Lung (tissue), 11 donors: ENCODE measurements at regions not wholly inside any gene's neighbourhood (a gene's known extent, or its start where the extent isn't known, plus 50 kb on each side); places are given as distances from the start of the nearest gene placed in this dataset.

Experiments
- ATAC-seq: fragments of 200-7000 bp; cut with Tn5 transposase; one replicate; pipeline ENCODE4 v1.9.1; 2020; ENCODE audit warnings: moderate number of reproducible peaks; ENCODE audit not compliant: insufficient read depth, low FRiP score
- DNase-seq, 3 donors: peaks; one replicate each; pipeline ENCODE4 v3.0.0-alpha.2; 2013 to 2017
- H3K27ac ChIP-seq, 2 donors: one replicate each; pipeline ENCODE4 v1.5.1; 2013; ENCODE audit warnings: mild to moderate bottlenecking in 2 of 2, moderate library complexity in 2 of 2, control low read depth in 1 of 2, inconsistent platforms in 1 of 2, low read depth in 1 of 2, low read length in 1 of 2
- H3K27me3 ChIP-seq, 3 donors: one replicate each; pipeline ENCODE4 v1.5.1; 2013; ENCODE audit warnings: low read length in 2 of 3; ENCODE audit not compliant: control insufficient read depth in 3 of 3, insufficient read depth in 3 of 3
- H3K36me3 ChIP-seq, 4 donors: one replicate each; pipeline ENCODE4 v1.5.1; 2013; ENCODE audit warnings: low read length in 4 of 4, mild to moderate bottlenecking in 1 of 4, moderate library complexity in 1 of 4; ENCODE audit not compliant: control insufficient read depth in 4 of 4, insufficient read depth in 4 of 4
- H3K4me1 ChIP-seq, 5 donors: one replicate each; pipeline ENCODE4 v1.5.1; 2013; ENCODE audit warnings: low read length in 5 of 5, mild to moderate bottlenecking in 2 of 5, moderate library complexity in 1 of 5; ENCODE audit not compliant: control insufficient read depth in 5 of 5, insufficient read depth in 5 of 5
- H3K4me3 ChIP-seq: one replicate; pipeline ENCODE4 v1.5.1; 2013; ENCODE audit warnings: mild to moderate bottlenecking, control low read depth, moderate library complexity
- H3K9ac ChIP-seq, 2 donors: one replicate each; pipeline ENCODE4 v1.5.1; 2013; ENCODE audit warnings: low read length in 2 of 2, control low read depth in 1 of 2; ENCODE audit not compliant: insufficient read depth in 1 of 2
- H3K9me3 ChIP-seq, 4 donors: one replicate each; pipeline ENCODE4 v1.5.1; 2013; ENCODE audit warnings: low read length in 3 of 4, mild to moderate bottlenecking in 1 of 4, moderate library complexity in 1 of 4; ENCODE audit not compliant: control insufficient read depth in 4 of 4, insufficient read depth in 3 of 4
- CTCF ChIP-seq: IDR thresholded peaks from 2 replicates; pipeline ENCODE4 v1.5.1; 2012; ENCODE audit warnings: mild to moderate bottlenecking; ENCODE audit errors: control extremely low read depth, extremely low read depth
- WGBS, 2 donors: extraction: QIAGEN DNeasy Blood & Tissue Kit; methylation state at CpG; one replicate each; pipeline ENCODE4 v1.1.7; 2013; 5-methylcytosine and 5-hydroxymethylcytosine counted together
- donor health status: control.
- donor health status: control.
- donor health status: Bipolar disorder and iron deficiency.
- donor health status: healthy.
- donor health status: DM: yes; HTN: yes; CAD: no.

- TF ChIP-seq CTCF: no peak
- 65 to 74% methylated on average over 11 of the region's 11 CpGs for WGBS, 2 donors
- no peaks in the 10 kb centered on the region for H3K9me3 ChIP-seq
- DNase-seq (no peak), ATAC-seq (no peak)
- H3K27me3 ChIP-seq: peaks cover 0 to 3% (median 0%) of the 10 kb centered on the region in 3 donors
- H3K4me1 ChIP-seq: no peaks in the 10 kb centered on the region
- no peak overlapping the region for H3K9ac ChIP-seq
- H3K4me3 ChIP-seq: no peak overlapping the region
- no peak overlapping the region for H3K27ac ChIP-seq
- H3K36me3 ChIP-seq: no peaks in the 10 kb centered on the region
These were observed 85.3 kb upstream of the CARD11 start for GRCh38 chr7:3128857-3129490.

- Histone ChIP-seq H3K4me1 (no peaks in the 10 kb centered on the region), H3K4me3 (no peak overlapping the region), H3K9me3 (peaks cover 0 to 3% (median 0%) of the 10 kb centered on the region in 4 donors), H3K36me3 (no peaks in the 10 kb centered on the region), H3K27ac (no peak overlapping the region), H3K27me3 (peaks cover 0 to 3% (median 0%) of the 10 kb centered on the region in 3 donors), H3K9ac (no peak overlapping the region)
- DNase-seq (no peak), ATAC-seq (no peak)
- 31 to 57% methylated on average over 8 of the region's 8 CpGs for WGBS, 2 donors
- no peak for TF ChIP-seq CTCF
These were observed 90.2 kb upstream of the CARD11 start for GRCh38 chr7:3133811-3134385.

- 78 to 91% methylated on average over 6 of the region's 6 CpGs for WGBS, 2 donors
- no peak for TF ChIP-seq CTCF
- no peak overlapping the region for H3K9ac ChIP-seq
- no peak overlapping the region for H3K4me3 ChIP-seq
- ATAC-seq (no peak), DNase-seq (no peak)
- no peaks in the 10 kb centered on the region for H3K36me3 ChIP-seq
- no peaks in the 10 kb centered on the region for H3K4me1 ChIP-seq
- H3K27ac ChIP-seq: no peak overlapping the region
- H3K27me3 ChIP-seq: no peaks in the 10 kb centered on the region
- H3K9me3 ChIP-seq: peaks cover 0 to 3% (median 0%) of the 10 kb centered on the region in 4 donors
These were observed 91.1 kb upstream of the CARD11 start for GRCh38 chr7:3134745-3135144.
